GM12878 (cell line): ENCODE measurements at regions not wholly inside any gene's neighbourhood (a gene's known extent, or its start where the extent isn't known, plus 50 kb on each side); places are given as distances from the start of the nearest gene placed in this dataset.

ENCODE experiments used
- ATAC-seq: fragments of 200-7000 bp; cut with Tn5 transposase; 3 replicates; pipeline ENCODE4 v1.9.1; 2020; ENCODE audit warnings: mild to moderate bottlenecking, moderate library complexity
- BruUV-seq: library from RNA; stranded (reverse); fragments of 400-500 nt; replicated peaks from 2 replicates; lab custom pipeline; 2021; lab: Mats Ljungman, UMichigan
- CTCF ChIA-PET: fragments of 300-600 bp; sonication (Branson Sonifier 250); formaldehyde crosslinking; extraction: SDS; loops from one replicate; lab custom pipeline; 2021; ENCODE audit warnings: inconsistent platforms; lab: Yijun Ruan, JAX
- POLR2A ChIA-PET: fragments of 350-600 bp; formaldehyde crosslinking; extraction: SDS; loops from one replicate; lab custom pipeline; 2021; ENCODE audit warnings: inconsistent platforms; lab: Charles Lee
- RAD21 ChIA-PET: fragments of 300-600 bp; sonication (Branson Sonifier 250); formaldehyde crosslinking; loops from one replicate; lab custom pipeline; 2023; ENCODE audit warnings: antibody characterized with exemption; ENCODE audit not compliant: unreplicated experiment; lab: Charles Lee
- SMC1A ChIA-PET: fragments of 300-600 bp; sonication (Branson Sonifier 250); formaldehyde crosslinking; loops from one replicate; lab custom pipeline; 2023; ENCODE audit not compliant: unreplicated experiment, uncharacterized antibody; lab: Charles Lee
- DNase-seq: peaks from one replicate; pipeline ENCODE4 v3.0.0-alpha.2; 2011; ENCODE audit warnings: low read depth, low spot score
- FAIRE-seq: peaks from 3 replicates; lab custom pipeline; 2011; peaks lifted over from hg19 to GRCh38; lab: Jason Lieb, UNC
- H2AFZ ChIP-seq: 2 replicates; pipeline ENCODE4 v1.6.0; 2011; ENCODE audit warnings: low read depth, low read length, control low read depth; ENCODE audit not compliant: control insufficient read depth
- H3K27ac ChIP-seq: 2 replicates; pipeline ENCODE4 v1.5.1; 2011; ENCODE audit warnings: control low read depth; ENCODE audit not compliant: control insufficient read depth, insufficient read depth
- H3K27me3 ChIP-seq, 2 experiments: replicated peaks in 1 of 2; 2 replicates each; pipeline versions ENCODE4 v1.6.0 to v1.6.1; 2011; ENCODE audit warnings: low read length in 1 of 2; ENCODE audit not compliant: control insufficient read depth in 2 of 2, insufficient read depth in 2 of 2
- H3K36me3 ChIP-seq, 2 experiments: 2 replicates each; pipeline ENCODE4 v1.5.1; 2011; ENCODE audit warnings: low read length in 1 of 2; ENCODE audit not compliant: control insufficient read depth in 2 of 2, insufficient read depth in 2 of 2
- H3K4me1 ChIP-seq: 2 replicates; pipeline ENCODE4 v1.6.1; 2011; ENCODE audit warnings: mild to moderate bottlenecking, low read length, moderate library complexity, mixed read lengths; ENCODE audit not compliant: control insufficient read depth, insufficient read depth
- H3K4me2 ChIP-seq: 2 replicates; pipeline ENCODE4 v1.6.0; 2011; ENCODE audit warnings: control low read depth; ENCODE audit not compliant: control insufficient read depth, insufficient read depth
- H3K4me3 ChIP-seq: fragments of 200-600 bp; sonication (generic); 2 replicates; pipeline ENCODE4 v1.5.1; 2016
- H3K79me2 ChIP-seq: 2 replicates; pipeline ENCODE4 v1.6.0; 2011; ENCODE audit warnings: low read length; ENCODE audit not compliant: control insufficient read depth, insufficient read depth
- H3K9ac ChIP-seq: 2 replicates; pipeline ENCODE4 v1.8.0; 2011; ENCODE audit warnings: low read length, control low read depth, mixed read lengths; ENCODE audit not compliant: control insufficient read depth, insufficient read depth
- H3K9me3 ChIP-seq: replicated peaks from 3 replicates; pipeline ENCODE4 v1.5.1; 2011; ENCODE audit warnings: mild to moderate bottlenecking, low read length; ENCODE audit not compliant: control insufficient read depth, insufficient read depth
- H4K20me1 ChIP-seq: 2 replicates; pipeline ENCODE4 v1.6.0; 2011; ENCODE audit not compliant: control insufficient read depth, insufficient read depth
- BCL11A ChIP-seq: IDR thresholded peaks from 2 replicates; pipeline ENCODE4 v1.6.1; 2011; ENCODE audit warnings: low read depth, low read length
- CREB1 ChIP-seq: IDR thresholded peaks from 2 replicates; pipeline ENCODE4 v1.6.1; 2012; ENCODE audit warnings: low read depth, mild to moderate bottlenecking, inconsistent platforms
- E2F8 ChIP-seq: fragments of 450-650 bp; IDR thresholded peaks from 2 replicates; pipeline ENCODE4 v1.6.1; 2018; ENCODE audit warnings: mild to moderate bottlenecking, low read depth, moderate library complexity; ENCODE audit not compliant: partially characterized antibody
- FOXM1 ChIP-seq: IDR thresholded peaks from 2 replicates; pipeline ENCODE4 v1.6.1; 2012; ENCODE audit warnings: low read depth, mild to moderate bottlenecking, inconsistent platforms, low read length, moderate library complexity
- HDGF ChIP-seq: fragments of 450-650 bp; IDR thresholded peaks from 2 replicates; pipeline ENCODE4 v1.6.1; 2016; ENCODE audit warnings: antibody characterized with exemption
- KDM1A ChIP-seq: fragments of 200-600 bp; sonication (generic); IDR thresholded peaks from 2 replicates; pipeline ENCODE4 v1.6.1; 2016; ENCODE audit warnings: borderline replicate concordance
- MXI1 ChIP-seq: fragments of 150-350 bp; IDR thresholded peaks from 2 replicates; pipeline ENCODE4 v1.6.1; 2011; ENCODE audit warnings: low read depth, mild to moderate bottlenecking, inconsistent platforms, low read length, improper control_type of control experiment
- MYB ChIP-seq: fragments of 150-350 bp; IDR thresholded peaks from 2 replicates; pipeline ENCODE4 v1.6.1; 2014; ENCODE audit warnings: mild to moderate bottlenecking, low read depth, low read length, borderline replicate concordance
- NBN ChIP-seq: fragments of 450-650 bp; IDR thresholded peaks from 2 replicates; pipeline ENCODE4 v1.6.1; 2016
- PKNOX1 ChIP-seq: fragments of 450-650 bp; IDR thresholded peaks from 2 replicates; pipeline ENCODE4 v1.6.1; 2016; ENCODE audit warnings: mild to moderate bottlenecking
- POLR2AphosphoS5 ChIP-seq: IDR thresholded peaks from 2 replicates; pipeline ENCODE4 v1.6.1; 2011; ENCODE audit warnings: mild to moderate bottlenecking, low read length, inconsistent platforms
- RB1 ChIP-seq: fragments of 450-650 bp; formaldehyde crosslinking; IDR thresholded peaks from 2 replicates; pipeline ENCODE4 v1.6.1; 2017; ENCODE audit warnings: mild to moderate bottlenecking, borderline replicate concordance
- STAT1 ChIP-seq: fragments of 450-650 bp; conservative IDR thresholded peaks from 2 replicates; pipeline ENCODE4 v1.6.1; 2014; ENCODE audit warnings: antibody characterized with exemption, mild to moderate bottlenecking
- TBL1XR1 ChIP-seq: IDR thresholded peaks from 2 replicates; pipeline ENCODE4 v1.6.1; 2012; ENCODE audit warnings: low read depth, low read length, improper control_type of control experiment
- YBX1 ChIP-seq: fragments of 450-650 bp; IDR thresholded peaks from 2 replicates; pipeline ENCODE4 v1.6.1; 2016; ENCODE audit warnings: antibody characterized with exemption
- YY1 ChIP-seq: IDR thresholded peaks from 2 replicates; pipeline ENCODE4 v1.6.1; 2011; ENCODE audit warnings: low read depth, mild to moderate bottlenecking, low read length
- WGBS: methylation state at CpG from one replicate; pipeline ENCODE4 v1.1.6; 2016; ENCODE audit warnings: low lambda C conversion rate; ENCODE audit not compliant: insufficient replicate concordance, insufficient coverage; ENCODE audit errors: missing lambda C conversion rate; 5-methylcytosine and 5-hydroxymethylcytosine counted together
- in situ Hi-C: fragments of 300-500 bp; cut with MboI; formaldehyde crosslinking; loops from 9 replicates; pipeline ENCODE4 v1.14.3; 2018; ENCODE audit warnings: mixed read lengths
- intact Hi-C: fragments of 100-400 bp; cut with micrococcal nuclease; formaldehyde crosslinking; loops from one replicate; pipeline ENCODE4 v1.14.2; 2022; ENCODE audit not compliant: unreplicated experiment
- TF ChIP-seq, protein P1 (sequence below): fragments of 150-350 bp; IDR thresholded peaks from 2 replicates; pipeline ENCODE4 v1.6.1; 2016; ENCODE audit warnings: low read depth, low read length

GRCh38 chr5:114210662-114211061 is 151.2 kb upstream of the KCNN2 start (continued):
- no peak for TF ChIP-seq STAT1

GRCh38 chr5:114221807-114222206 is 140.1 kb upstream of the KCNN2 start:
- Histone ChIP-seq H3K36me3 (no peaks in the 10 kb centered on the region), H3K9ac (no peak overlapping the region), H3K27me3 (no peaks in the 10 kb centered on the region), H3K4me2 (no peak overlapping the region), H3K4me3 (no peak overlapping the region), H4K20me1 (no peaks in the 10 kb centered on the region), H3K27ac (no peak overlapping the region), H2AFZ (no peak overlapping the region), H3K9me3 (no peaks in the 10 kb centered on the region), H3K79me2 (no peaks in the 10 kb centered on the region), H3K4me1 (no peaks in the 10 kb centered on the region)
- POLR2A ChIA-PET = no interaction called here
- CTCF ChIA-PET = no interaction called here
- 0% methylated on average over 1 of the region's 1 CpG for WGBS
- RAD21 ChIA-PET = no interaction called here
- DNase-seq (no peak), FAIRE-seq (no peak), ATAC-seq (no peak)
- in situ Hi-C loops = no loop called here
- intact Hi-C loops = loop anchor here (10.0 kb wide), 1 partner anchor 547 kb away; no protein-coding TSS in a partner anchor
- BruUV-seq = no TSS peak
- SMC1A ChIA-PET = interaction anchor here (0.6 to 1.2 kb wide), 3 partner anchors 121 to 225 kb away, joined by 3 read pairs; no protein-coding TSS in a partner anchor
- TF ChIP-seq RB1 = no peak
- no peak for TF ChIP-seq NBN
- no peak for TF ChIP-seq KDM1A
- TF ChIP-seq MXI1 = no peak
- no peak for TF ChIP-seq MYB
- TF ChIP-seq POLR2AphosphoS5 = no peak
- no peak for TF ChIP-seq YY1
- TF ChIP-seq STAT1 = no peak
- TF ChIP-seq, protein P1, sequence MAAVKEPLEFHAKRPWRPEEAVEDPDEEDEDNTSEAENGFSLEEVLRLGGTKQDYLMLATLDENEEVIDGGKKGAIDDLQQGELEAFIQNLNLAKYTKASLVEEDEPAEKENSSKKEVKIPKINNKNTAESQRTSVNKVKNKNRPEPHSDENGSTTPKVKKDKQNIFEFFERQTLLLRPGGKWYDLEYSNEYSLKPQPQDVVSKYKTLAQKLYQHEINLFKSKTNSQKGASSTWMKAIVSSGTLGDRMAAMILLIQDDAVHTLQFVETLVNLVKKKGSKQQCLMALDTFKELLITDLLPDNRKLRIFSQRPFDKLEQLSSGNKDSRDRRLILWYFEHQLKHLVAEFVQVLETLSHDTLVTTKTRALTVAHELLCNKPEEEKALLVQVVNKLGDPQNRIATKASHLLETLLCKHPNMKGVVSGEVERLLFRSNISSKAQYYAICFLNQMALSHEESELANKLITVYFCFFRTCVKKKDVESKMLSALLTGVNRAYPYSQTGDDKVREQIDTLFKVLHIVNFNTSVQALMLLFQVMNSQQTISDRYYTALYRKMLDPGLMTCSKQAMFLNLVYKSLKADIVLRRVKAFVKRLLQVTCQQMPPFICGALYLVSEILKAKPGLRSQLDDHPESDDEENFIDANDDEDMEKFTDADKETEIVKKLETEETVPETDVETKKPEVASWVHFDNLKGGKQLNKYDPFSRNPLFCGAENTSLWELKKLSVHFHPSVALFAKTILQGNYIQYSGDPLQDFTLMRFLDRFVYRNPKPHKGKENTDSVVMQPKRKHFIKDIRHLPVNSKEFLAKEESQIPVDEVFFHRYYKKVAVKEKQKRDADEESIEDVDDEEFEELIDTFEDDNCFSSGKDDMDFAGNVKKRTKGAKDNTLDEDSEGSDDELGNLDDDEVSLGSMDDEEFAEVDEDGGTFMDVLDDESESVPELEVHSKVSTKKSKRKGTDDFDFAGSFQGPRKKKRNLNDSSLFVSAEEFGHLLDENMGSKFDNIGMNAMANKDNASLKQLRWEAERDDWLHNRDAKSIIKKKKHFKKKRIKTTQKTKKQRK = no peak
- no peak for TF ChIP-seq TBL1XR1
- no peak for TF ChIP-seq PKNOX1
- no peak for TF ChIP-seq BCL11A
- TF ChIP-seq E2F8 = no peak
- TF ChIP-seq FOXM1 = no peak
- TF ChIP-seq CREB1 = no peak
- TF ChIP-seq HDGF = no peak
- TF ChIP-seq YBX1 = no peak
